Activated CD8-positive, alpha-beta T cell treated with anti-CD3 and anti-CD28 coated beads, Interleukin-2, amount 10 ng/mL, durations not matched to agents 7 days and 5 days (primary cell): ENCODE measurements at regions not wholly inside any gene's neighbourhood (a gene's known extent, or its start where the extent isn't known, plus 50 kb on each side); places are given as distances from the start of the nearest gene placed in this dataset.

Experiments
- ATAC-seq: fragments of 150-1000 bp; cut with Tn5 transposase; one replicate; pipeline ENCODE4 v1.10.0; 2021; ENCODE audit warnings: moderate library complexity
- CTCF ChIA-PET: fragments of 350-600 bp; sonication (Branson Sonifier 250); formaldehyde crosslinking; loops from one replicate; lab custom pipeline; 2021; ENCODE audit warnings: antibody characterized with exemption; lab: Charles Lee
- POLR2A ChIA-PET: fragments of 350-600 bp; sonication (Branson Sonifier 250); formaldehyde crosslinking; loops from one replicate; lab custom pipeline; 2021; ENCODE audit warnings: antibody characterized with exemption; lab: Charles Lee
- DNase-seq: peaks from one replicate; pipeline ENCODE4 v3.0.0-alpha.2; 2020
- H3K27ac Mint-ChIP-seq: one replicate; pipeline ENCODE4 v1.8.0; 2021; ENCODE audit warnings: mild to moderate bottlenecking, mixed read lengths
- H3K27me3 Mint-ChIP-seq: one replicate; pipeline ENCODE4 v1.8.0; 2021; ENCODE audit warnings: low read depth, mixed read lengths
- H3K36me3 Mint-ChIP-seq: one replicate; pipeline ENCODE4 v1.8.0; 2021; ENCODE audit warnings: low read depth, mixed read lengths
- H3K4me1 Mint-ChIP-seq: one replicate; pipeline ENCODE4 v1.8.0; 2021; ENCODE audit warnings: low read depth, mixed read lengths
- H3K4me3 Mint-ChIP-seq: one replicate; pipeline ENCODE4 v1.8.0; 2021; ENCODE audit warnings: mild to moderate bottlenecking, mixed read lengths
- H3K9me3 Mint-ChIP-seq: one replicate; pipeline ENCODE4 v1.8.0; 2022; ENCODE audit warnings: mixed read lengths; ENCODE audit not compliant: insufficient read depth

GRCh38 chr1:221888801-221889200 lies 146.9 kb upstream of the DUSP10 start:
- Mint-ChIP-seq H3K36me3 (no peaks in the 10 kb centered on the region), H3K9me3 (no peaks in the 10 kb centered on the region), H3K27me3 (peaks cover 11% of the 10 kb centered on the region), H3K27ac (no peak overlapping the region), H3K4me3 (no peak overlapping the region), H3K4me1 (no peaks in the 10 kb centered on the region)
- ChIA-PET POLR2A (no interaction called here), CTCF (no interaction called here)
- DNase-seq = no peak
- no peak for ATAC-seq

DNA sequence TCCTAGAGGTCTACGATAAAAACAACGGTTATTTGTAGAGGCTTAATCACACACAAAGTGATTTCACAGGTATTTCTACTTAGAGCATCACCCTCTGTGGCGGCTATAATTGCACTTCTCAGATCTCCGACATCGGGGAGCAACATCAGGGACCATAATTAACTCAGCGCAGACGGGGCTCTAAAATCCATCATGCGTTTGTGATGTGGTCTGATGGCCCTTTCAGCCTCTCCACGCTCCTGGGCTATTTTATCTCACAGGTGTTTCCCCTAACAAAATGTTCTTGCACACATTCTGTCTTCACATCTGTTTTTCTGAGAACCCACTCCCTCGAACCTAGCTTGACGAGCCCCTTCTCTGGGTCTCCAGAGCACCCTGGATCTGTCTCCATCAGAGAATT lies 146.3 kb upstream of the DUSP10 start:
- Mint-ChIP-seq H3K4me1 (no peaks in the 10 kb centered on the region), H3K9me3 (no peaks in the 10 kb centered on the region), H3K36me3 (no peaks in the 10 kb centered on the region), H3K27me3 (peaks cover 11% of the 10 kb centered on the region), H3K4me3 (no peak overlapping the region), H3K27ac (no peak overlapping the region)
- ChIA-PET CTCF (no interaction called here), POLR2A (no interaction called here)
- no peak for DNase-seq
- no peak for ATAC-seq

GRCh38 chr1:221887758-221888157 lies 145.9 kb upstream of the DUSP10 start:
- CTCF ChIA-PET = no interaction called here

GRCh38 chr1:221887415-221887746 lies 145.5 kb upstream of the DUSP10 start:
- POLR2A ChIA-PET = no interaction called here
- DNase-seq (no peak), ATAC-seq (no peak)
- Mint-ChIP-seq H3K27ac (no peak overlapping the region), H3K4me1 (no peaks in the 10 kb centered on the region), H3K4me3 (no peak overlapping the region), H3K9me3 (no peaks in the 10 kb centered on the region), H3K36me3 (no peaks in the 10 kb centered on the region), H3K27me3 (peaks cover 11% of the 10 kb centered on the region)
- CTCF ChIA-PET = no interaction called here

More at GRCh38 chr1:221887758-221888157, 145.9 kb upstream of the DUSP10 start:
- Mint-ChIP-seq H3K27me3 (peaks cover 11% of the 10 kb centered on the region), H3K27ac (no peak overlapping the region), H3K4me3 (no peak overlapping the region), H3K4me1 (no peaks in the 10 kb centered on the region), H3K36me3 (no peaks in the 10 kb centered on the region), H3K9me3 (no peaks in the 10 kb centered on the region)
- POLR2A ChIA-PET = no interaction called here
- no peak for DNase-seq
- no peak for ATAC-seq

DNA sequence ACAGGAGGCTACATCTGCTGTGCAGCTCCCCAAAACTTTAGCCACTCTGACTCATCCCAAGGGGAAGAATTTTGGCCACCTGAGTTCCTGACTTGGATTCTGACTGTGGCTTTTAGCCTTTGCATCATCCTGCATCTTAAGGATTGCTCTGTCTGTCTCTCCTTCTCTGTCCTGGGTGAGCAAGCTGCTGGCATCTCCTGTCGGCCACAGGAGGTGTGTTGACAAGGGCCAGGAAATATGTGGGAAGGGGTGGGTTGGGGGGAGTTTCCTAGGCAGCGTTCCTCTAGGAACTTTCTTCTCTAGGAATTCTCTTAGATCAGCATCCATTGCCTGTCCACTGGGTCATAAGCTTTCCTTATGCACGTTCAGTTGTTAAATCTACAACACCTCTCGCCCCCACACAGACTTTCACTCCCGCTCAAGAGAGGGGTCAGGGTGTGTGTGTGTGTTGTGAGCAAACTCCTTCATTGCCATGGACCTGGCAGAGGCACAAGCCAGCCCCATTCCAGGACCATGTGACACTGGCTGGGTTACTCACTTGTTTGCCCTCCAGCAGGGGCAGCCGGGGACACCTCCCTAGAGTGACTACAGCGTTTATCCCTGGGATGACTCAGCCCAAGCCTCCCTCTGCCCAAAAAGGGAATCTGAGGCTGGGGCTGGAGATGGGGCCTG lies 145.0 kb upstream of the DUSP10 start:
- no peak overlapping the region for H3K27ac Mint-ChIP-seq
- POLR2A ChIA-PET = no interaction called here
- no peak overlapping the region for H3K4me3 Mint-ChIP-seq
- ATAC-seq (no peak), DNase-seq (no peak)
- H3K36me3 Mint-ChIP-seq = no peaks in the 10 kb centered on the region
- H3K9me3 Mint-ChIP-seq = no peaks in the 10 kb centered on the region
- peaks cover 11% of the 10 kb centered on the region for H3K27me3 Mint-ChIP-seq
- H3K4me1 Mint-ChIP-seq = no peaks in the 10 kb centered on the region
- CTCF ChIA-PET = no interaction called here

GRCh38 chr1:221886311-221886710 lies 144.4 kb upstream of the DUSP10 start:
- ChIA-PET CTCF (no interaction called here), POLR2A (no interaction called here)
- no peak overlapping the region for H3K27ac Mint-ChIP-seq
- H3K4me1 Mint-ChIP-seq = no peaks in the 10 kb centered on the region
- no peak overlapping the region for H3K4me3 Mint-ChIP-seq
- ATAC-seq = no peak
- peaks cover 11% of the 10 kb centered on the region for H3K27me3 Mint-ChIP-seq
- no peaks in the 10 kb centered on the region for H3K36me3 Mint-ChIP-seq
- H3K9me3 Mint-ChIP-seq = no peaks in the 10 kb centered on the region
- no peak for DNase-seq

- no peak for ATAC-seq
- Mint-ChIP-seq H3K4me1 (no peaks in the 10 kb centered on the region), H3K27me3 (peaks cover 11% of the 10 kb centered on the region), H3K36me3 (no peaks in the 10 kb centered on the region), H3K27ac (no peak overlapping the region), H3K9me3 (no peaks in the 10 kb centered on the region), H3K4me3 (no peak overlapping the region)
- ChIA-PET CTCF (no interaction called here), POLR2A (no interaction called here)
- no peak for DNase-seq
Observed at GRCh38 chr1:221884821-221885220, 142.9 kb upstream of the DUSP10 start.

GRCh38 chr1:221881805-221882581 lies 140.1 kb upstream of the DUSP10 start:
- POLR2A ChIA-PET = no interaction called here
- H3K4me3 Mint-ChIP-seq = no peak overlapping the region
- no peak overlapping the region for H3K27ac Mint-ChIP-seq
- ATAC-seq (no peak), DNase-seq (no peak)
- CTCF ChIA-PET = no interaction called here
- H3K4me1 Mint-ChIP-seq = peaks cover 3% of the 10 kb centered on the region
- peaks cover 3% of the 10 kb centered on the region for H3K27me3 Mint-ChIP-seq
- H3K9me3 Mint-ChIP-seq = no peaks in the 10 kb centered on the region
- no peaks in the 10 kb centered on the region for H3K36me3 Mint-ChIP-seq

- H3K27ac Mint-ChIP-seq = no peak overlapping the region
- H3K4me3 Mint-ChIP-seq = no peak overlapping the region
- no peaks in the 10 kb centered on the region for H3K27me3 Mint-ChIP-seq
- DNase-seq (no peak), ATAC-seq (no peak)
- H3K36me3 Mint-ChIP-seq = no peaks in the 10 kb centered on the region
- CTCF ChIA-PET = no interaction called here
- peaks cover 3% of the 10 kb centered on the region for H3K4me1 Mint-ChIP-seq
- H3K9me3 Mint-ChIP-seq = no peaks in the 10 kb centered on the region
- POLR2A ChIA-PET = no interaction called here
Observed at GRCh38 chr1:221880182-221880581, 138.3 kb upstream of the DUSP10 start.

- ATAC-seq (no peak), DNase-seq (no peak)
- Mint-ChIP-seq H3K9me3 (no peaks in the 10 kb centered on the region), H3K4me1 (peaks cover 13% of the 10 kb centered on the region), H3K27me3 (no peaks in the 10 kb centered on the region), H3K27ac (no peak overlapping the region), H3K36me3 (no peaks in the 10 kb centered on the region), H3K4me3 (no peak overlapping the region)
- ChIA-PET CTCF (interaction anchor here (1.2 kb wide), 1 partner anchor 134 kb away, joined by 3 read pairs; no protein-coding TSS in a partner anchor), POLR2A (no interaction called here)
Observed at GRCh38 chr1:221878134-221878533, 136.2 kb upstream of the DUSP10 start.

- no peaks in the 10 kb centered on the region for H3K9me3 Mint-ChIP-seq
- ChIA-PET POLR2A (interaction anchor here (1.8 kb wide), 1 partner anchor 136 kb away, joined by 4 read pairs; the partner anchor contains the start of gene DUSP10), CTCF (interaction anchor here (0.8 to 1.7 kb wide), 3 partner anchors 9 to 400 kb away, joined by 3 to 4 read pairs (median 3); partner anchors contain the start of gene DUSP10)
- DNase-seq = no peak
- H3K36me3 Mint-ChIP-seq = no peaks in the 10 kb centered on the region
- no peak for ATAC-seq
- H3K4me1 Mint-ChIP-seq = peaks cover 13% of the 10 kb centered on the region
- no peak overlapping the region for H3K4me3 Mint-ChIP-seq
- H3K27ac Mint-ChIP-seq = no peak overlapping the region
- no peaks in the 10 kb centered on the region for H3K27me3 Mint-ChIP-seq
Observed at GRCh38 chr1:221877311-221877710, 135.4 kb upstream of the DUSP10 start.

- ATAC-seq = no peak
- ChIA-PET POLR2A (no interaction called here), CTCF (interaction anchor here (0.8 kb wide), 1 partner anchor 1172 kb away, joined by 3 read pairs; no protein-coding TSS in a partner anchor)
- Mint-ChIP-seq H3K27ac (no peak overlapping the region), H3K27me3 (no peaks in the 10 kb centered on the region), H3K9me3 (no peaks in the 10 kb centered on the region), H3K4me3 (no peak overlapping the region), H3K4me1 (peaks cover 13% of the 10 kb centered on the region), H3K36me3 (no peaks in the 10 kb centered on the region)
- DNase-seq = no peak
Observed at GRCh38 chr1:221875004-221875330, 133.1 kb upstream of the DUSP10 start.
